HepG2 (cell line): ENCODE measurements at regions not wholly inside any gene's neighbourhood (a gene's known extent, or its start where the extent isn't known, plus 50 kb on each side); places are given as distances from the start of the nearest gene placed in this dataset.

ENCODE experiments used
- ATAC-seq: fragments of 200-7000 bp; cut with Tn5 transposase; 3 replicates; pipeline ENCODE4 v1.9.1; 2020; ENCODE audit warnings: mild to moderate bottlenecking, moderate library complexity
- BruUV-seq: library from RNA; stranded (reverse); fragments of 400-500 nt; replicated peaks from 2 replicates; lab custom pipeline; 2021; lab: Mats Ljungman, UMichigan
- CTCF ChIA-PET: fragments of 300-600 bp; formaldehyde crosslinking; extraction: SDS; loops from one replicate; lab custom pipeline; 2021; ENCODE audit warnings: low total read pairs, inconsistent platforms, low intra/inter-chr PET ratio; lab: Yijun Ruan, JAX
- POLR2A ChIA-PET: fragments of 350-600 bp; sonication (Branson Sonifier 250); formaldehyde crosslinking; loops from one replicate; lab custom pipeline; 2020; ENCODE audit warnings: antibody characterized with exemption, inconsistent platforms; lab: Yijun Ruan, JAX
- DNase-seq: peaks from one replicate; pipeline ENCODE4 v3.0.0-alpha.2; 2015; ENCODE audit warnings: low spot score
- FAIRE-seq: peaks from 3 replicates; lab custom pipeline; 2011; peaks lifted over from hg19 to GRCh38; lab: Jason Lieb, UNC
- H2AFZ ChIP-seq: one replicate; pipeline ENCODE4 v1.6.1; 2011; ENCODE audit warnings: low read length, inconsistent platforms
- H3K27ac ChIP-seq: fragments of 300-600 bp; 3 replicates; pipeline ENCODE4 v1.8.0; 2011; ENCODE audit warnings: mixed run types, mild to moderate bottlenecking, mixed read lengths, low read length, inconsistent platforms; ENCODE audit not compliant: insufficient read depth; ENCODE audit errors: extremely low read length
- H3K27me3 ChIP-seq, 2 experiments: fragments of 200-600 bp in 1 of 2; 2 replicates in 1 of 2; 3 replicates in 1 of 2; pipeline versions ENCODE4 v1.6.0 to v1.8.0; 2011; ENCODE audit warnings: low read length in 2 of 2, mild to moderate bottlenecking in 2 of 2, moderate library complexity in 2 of 2, inconsistent platforms in 1 of 2; ENCODE audit not compliant: insufficient read depth in 2 of 2, control insufficient read depth in 1 of 2
- H3K36me3 ChIP-seq, 2 experiments: fragments of 200-600 bp in 1 of 2; replicated peaks in 1 of 2; 2 replicates in 1 of 2; 3 replicates in 1 of 2; pipeline versions ENCODE4 v1.5.1 to v1.8.0; 2011; ENCODE audit warnings: low read length in 2 of 2, inconsistent platforms in 1 of 2; ENCODE audit not compliant: insufficient read depth in 2 of 2, control insufficient read depth in 1 of 2
- H3K4me1 ChIP-seq: 2 replicates; pipeline ENCODE4 v1.5.1; 2012; ENCODE audit warnings: low read length, inconsistent platforms; ENCODE audit not compliant: insufficient read depth
- H3K4me2 ChIP-seq: 2 replicates; pipeline ENCODE4 v1.6.0; 2011; ENCODE audit warnings: low read depth, low read length, inconsistent platforms
- H3K4me3 ChIP-seq, 3 experiments: fragments of 200-600 bp in 1 of 3; sonication (generic), shearing (Covaris generic) in 1 of 3; replicated peaks in 1 of 3; 2 replicates each; pipeline ENCODE4 v1.5.1; 2011 to 2016; ENCODE audit warnings: low read length in 3 of 3, inconsistent platforms in 2 of 3, low read depth in 2 of 3, mild to moderate bottlenecking in 2 of 3, control low read depth in 1 of 3, mixed read lengths in 1 of 3; ENCODE audit not compliant: insufficient read depth in 1 of 3
- H3K79me2 ChIP-seq: one replicate; pipeline ENCODE4 v1.6.1; 2011; ENCODE audit warnings: low read length, inconsistent platforms; ENCODE audit not compliant: insufficient read depth
- H3K9ac ChIP-seq: 2 replicates; pipeline ENCODE4 v1.6.0; 2011; ENCODE audit warnings: mild to moderate bottlenecking, low read depth, low read length, inconsistent platforms; ENCODE audit not compliant: insufficient read depth
- H3K9me3 ChIP-seq: 2 replicates; pipeline ENCODE4 v1.5.1; 2012; ENCODE audit warnings: mild to moderate bottlenecking, low read length
- H4K20me1 ChIP-seq: 2 replicates; pipeline ENCODE4 v1.6.0; 2011; ENCODE audit warnings: inconsistent platforms, mild to moderate bottlenecking, low read length, moderate library complexity; ENCODE audit not compliant: insufficient read depth
- FLYWCH1 ChIP-seq: sonication (generic); formaldehyde crosslinking; IDR thresholded peaks from 2 replicates; pipeline ENCODE4 v1.8.1; 2023; ENCODE audit warnings: mild to moderate bottlenecking, missing genetic modification reagents
- KMT2B ChIP-seq: IDR thresholded peaks from 2 replicates; pipeline ENCODE4 v1.6.1; 2016; ENCODE audit warnings: missing genetic modification reagents, missing compliant biosample characterization
- ZBTB3 ChIP-seq: sonication (generic); formaldehyde crosslinking; IDR thresholded peaks from 2 replicates; pipeline ENCODE4 v1.4.0; 2020; ENCODE audit warnings: low read depth, mild to moderate bottlenecking, moderate library complexity, missing genetic modification reagents, borderline replicate concordance
- ZNF644 ChIP-seq: IDR thresholded peaks from 2 replicates; pipeline ENCODE4 v1.6.1; 2016; ENCODE audit warnings: low read depth
- ZNF740 ChIP-seq: sonication (generic); formaldehyde crosslinking; IDR thresholded peaks from 2 replicates; pipeline ENCODE4 v1.4.0; 2020; ENCODE audit warnings: missing genetic modification reagents
- WGBS: methylation state at CpG from one replicate; pipeline ENCODE4 v1.1.6; 2017; ENCODE audit warnings: low lambda C conversion rate; 5-methylcytosine and 5-hydroxymethylcytosine counted together
- in situ Hi-C: cut with HindIII; loops from 2 replicates; pipeline ENCODE4 v1.10.0; 2017; ENCODE audit warnings: low pct_unique_long_range_greater_than_20kb; ENCODE audit not compliant: extremely low pct_ligation_motif_present
- intact Hi-C: fragments of 100-400 bp; cut with micrococcal nuclease; formaldehyde crosslinking; loops from one replicate; pipeline ENCODE4 v1.10.0; 2022; ENCODE audit not compliant: unreplicated experiment

- in situ Hi-C loops = no loop called here
- intact Hi-C loops = no loop called here
- no peaks in the 10 kb centered on the region for H3K36me3 ChIP-seq
- no peak overlapping the region for H3K9ac ChIP-seq
- ATAC-seq (no peak), DNase-seq (no peak), FAIRE-seq (no peak)
- no peaks in the 10 kb centered on the region for H3K79me2 ChIP-seq
- H3K27me3 ChIP-seq = peaks cover 3 to 76% of the 10 kb centered on the region in 2 experiments; a peak in 4 of 5 replicates
- H3K27ac ChIP-seq = no peak overlapping the region
- ChIA-PET POLR2A (no interaction called here), CTCF (no interaction called here)
- WGBS = 26% methylated on average over 4 of the region's 5 CpGs
- no TSS peak for BruUV-seq
- H3K9me3 ChIP-seq = no peaks in the 10 kb centered on the region
- no peaks in the 10 kb centered on the region for H3K4me1 ChIP-seq
- H4K20me1 ChIP-seq = no peaks in the 10 kb centered on the region
- H2AFZ ChIP-seq = no peak overlapping the region
- TF ChIP-seq FLYWCH1 (CRISPR knock-in tag) = no peak
- TF ChIP-seq KMT2B (CRISPR knock-in tag) = no peak
- no peak overlapping the region for H3K4me3 ChIP-seq
- no peak overlapping the region for H3K4me2 ChIP-seq
Measured at GRCh38 chr2:239664216-239664810, 263.5 kb upstream of the HDAC4 start.

DNA sequence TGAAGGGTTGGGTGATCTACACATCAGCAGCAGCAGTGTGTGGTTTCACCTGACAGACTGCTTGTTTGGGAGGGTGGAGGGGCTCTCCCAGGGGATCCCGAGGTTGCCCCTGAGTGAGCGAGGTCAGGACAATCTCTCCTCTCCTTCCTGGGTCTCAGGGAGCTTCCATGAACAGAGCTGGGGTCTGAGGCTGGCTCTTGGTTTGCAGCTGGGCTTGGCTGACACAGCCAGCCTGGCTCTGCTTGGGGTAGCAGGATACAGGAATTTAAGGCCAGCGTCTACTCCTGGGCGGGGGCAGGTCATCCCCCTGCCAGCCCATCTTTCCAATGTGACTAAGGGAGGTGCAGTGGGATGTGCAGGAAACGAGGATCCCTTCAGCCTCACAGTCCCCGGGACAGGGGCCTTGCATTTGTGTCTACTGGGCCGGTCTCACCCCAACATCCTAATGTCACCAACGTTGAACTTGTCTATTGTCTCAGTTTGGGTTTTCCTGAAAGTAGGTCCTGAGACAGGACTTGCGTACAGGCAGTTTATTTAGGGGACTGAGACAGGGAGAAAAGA, 262.6 kb upstream of the HDAC4 start:
- no peaks in the 10 kb centered on the region for H4K20me1 ChIP-seq
- BruUV-seq = no TSS peak
- H3K9ac ChIP-seq = no peak overlapping the region
- in situ Hi-C loops (no loop called here), intact Hi-C loops (no loop called here)
- H3K27ac ChIP-seq = no peak overlapping the region
- ChIA-PET CTCF (no interaction called here), POLR2A (no interaction called here)
- ATAC-seq (no peak), FAIRE-seq (no peak), DNase-seq (no peak)
- no peaks in the 10 kb centered on the region for H3K9me3 ChIP-seq
- no peaks in the 10 kb centered on the region for H3K4me1 ChIP-seq
- no peak for TF ChIP-seq ZBTB3 (CRISPR knock-in tag)
- no peak for TF ChIP-seq ZNF740 (CRISPR knock-in tag)
- TF ChIP-seq ZNF644 = no peak
- no peak overlapping the region for H3K4me2 ChIP-seq
- H2AFZ ChIP-seq = no peak overlapping the region
- H3K79me2 ChIP-seq = no peaks in the 10 kb centered on the region
- no peaks in the 10 kb centered on the region for H3K36me3 ChIP-seq
- H3K4me3 ChIP-seq = no peak overlapping the region
- WGBS = 11% methylated on average over 9 of the region's 9 CpGs
- peaks cover 0 to 68% of the 10 kb centered on the region in 2 experiments; a peak in 4 of 5 replicates for H3K27me3 ChIP-seq
